Panc1 (cell line): ENCODE measurements at regions not wholly inside any gene's neighbourhood (a gene's known extent, or its start where the extent isn't known, plus 50 kb on each side); places are given as distances from the start of the nearest gene placed in this dataset.

ENCODE experiments used
- POLR2AphosphoS5 ChIP-seq: IDR thresholded peaks from 2 replicates; pipeline ENCODE4 v1.6.1; 2012; ENCODE audit warnings: mild to moderate bottlenecking, low read depth, low read length, moderate library complexity
- REST ChIP-seq, 2 experiments: IDR thresholded peaks; 2 replicates each; pipeline ENCODE4 v1.6.1; 2011 to 2012; ENCODE audit warnings: low read depth in 2 of 2, control low read depth in 1 of 2, low read length in 1 of 2, mild to moderate bottlenecking in 1 of 2, moderate library complexity in 1 of 2; ENCODE audit not compliant: insufficient read depth in 1 of 2
- TF ChIP-seq, protein P1 (sequence below): fragments of 450-650 bp; IDR thresholded peaks from 2 replicates; pipeline ENCODE4 v1.5.1; 2017; ENCODE audit warnings: mild to moderate bottlenecking

- TF ChIP-seq, protein P1, sequence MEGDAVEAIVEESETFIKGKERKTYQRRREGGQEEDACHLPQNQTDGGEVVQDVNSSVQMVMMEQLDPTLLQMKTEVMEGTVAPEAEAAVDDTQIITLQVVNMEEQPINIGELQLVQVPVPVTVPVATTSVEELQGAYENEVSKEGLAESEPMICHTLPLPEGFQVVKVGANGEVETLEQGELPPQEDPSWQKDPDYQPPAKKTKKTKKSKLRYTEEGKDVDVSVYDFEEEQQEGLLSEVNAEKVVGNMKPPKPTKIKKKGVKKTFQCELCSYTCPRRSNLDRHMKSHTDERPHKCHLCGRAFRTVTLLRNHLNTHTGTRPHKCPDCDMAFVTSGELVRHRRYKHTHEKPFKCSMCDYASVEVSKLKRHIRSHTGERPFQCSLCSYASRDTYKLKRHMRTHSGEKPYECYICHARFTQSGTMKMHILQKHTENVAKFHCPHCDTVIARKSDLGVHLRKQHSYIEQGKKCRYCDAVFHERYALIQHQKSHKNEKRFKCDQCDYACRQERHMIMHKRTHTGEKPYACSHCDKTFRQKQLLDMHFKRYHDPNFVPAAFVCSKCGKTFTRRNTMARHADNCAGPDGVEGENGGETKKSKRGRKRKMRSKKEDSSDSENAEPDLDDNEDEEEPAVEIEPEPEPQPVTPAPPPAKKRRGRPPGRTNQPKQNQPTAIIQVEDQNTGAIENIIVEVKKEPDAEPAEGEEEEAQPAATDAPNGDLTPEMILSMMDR = no peak
- TF ChIP-seq REST (IDR thresholded peaks at IDR 0.05; ENCODE audit: insufficient read depth in 1 of 2, low read depth in 2 of 2, low read length in 1 of 2) = no peak
- TF ChIP-seq POLR2AphosphoS5 = no peak
Observed at GRCh38 chr5:32852976-32853375, 141.9 kb downstream of the NPR3 start.
